Activated CD4-positive, alpha-beta memory T cell treated with anti-CD3 and anti-CD28 coated beads, Interleukin-2, amount 10 ng/mL, durations not matched to agents 7 days and 5 days (primary cell): ENCODE measurements at regions not wholly inside any gene's neighbourhood (a gene's known extent, or its start where the extent isn't known, plus 50 kb on each side); places are given as distances from the start of the nearest gene placed in this dataset.
"Not testable (repeated sequence)": the region's sequence is repeated elsewhere in the genome, so short reads cannot be mapped to it uniquely, and the experiment has no call there.

ENCODE experiments used
- CTCF ChIA-PET: fragments of 350-600 bp; sonication (Branson Sonifier 250); formaldehyde crosslinking; loops from one replicate; lab custom pipeline; 2021; ENCODE audit warnings: antibody characterized with exemption, inconsistent platforms; lab: Charles Lee
- POLR2A ChIA-PET: fragments of 350-600 bp; sonication (Branson Sonifier 250); formaldehyde crosslinking; loops from one replicate; lab custom pipeline; 2021; ENCODE audit warnings: antibody characterized with exemption; lab: Charles Lee
- DNase-seq: peaks from one replicate; pipeline ENCODE4 v3.0.0-alpha.2; 2020
- H3K27ac Mint-ChIP-seq: one replicate; pipeline ENCODE4 v1.8.0; 2021; ENCODE audit warnings: mild to moderate bottlenecking, mixed read lengths
- H3K27me3 Mint-ChIP-seq: one replicate; pipeline ENCODE4 v1.8.0; 2021; ENCODE audit warnings: mixed read lengths
- H3K36me3 Mint-ChIP-seq: one replicate; pipeline ENCODE4 v1.8.0; 2021; ENCODE audit warnings: low read depth, mixed read lengths
- H3K4me1 Mint-ChIP-seq: one replicate; pipeline ENCODE4 v1.8.0; 2021; ENCODE audit warnings: mixed read lengths
- H3K4me3 Mint-ChIP-seq: one replicate; pipeline ENCODE4 v1.8.0; 2021; ENCODE audit warnings: mild to moderate bottlenecking, mixed read lengths
- H3K9me3 Mint-ChIP-seq: one replicate; pipeline ENCODE4 v1.8.0; 2021; ENCODE audit warnings: mixed read lengths

GRCh38 chr16:87044032-87044382, 273.2 kb downstream of the C16orf95 start:
- ChIA-PET CTCF (no interaction called here), POLR2A (no interaction called here)
- Mint-ChIP-seq H3K9me3 (no peaks in the 10 kb centered on the region), H3K27me3 (no peaks in the 10 kb centered on the region), H3K4me1 (no peaks in the 10 kb centered on the region), H3K4me3 (no peak overlapping the region), H3K36me3 (no peaks in the 10 kb centered on the region), H3K27ac (no peak overlapping the region)
- DNase-seq: no peak

GRCh38 chr16:87044829-87045228, 272.4 kb downstream of the C16orf95 start:
- CTCF ChIA-PET: no interaction called here
- H3K4me3 Mint-ChIP-seq: no peak overlapping the region
- H3K36me3 Mint-ChIP-seq: no peaks in the 10 kb centered on the region
- POLR2A ChIA-PET: no interaction called here
- H3K9me3 Mint-ChIP-seq: no peaks in the 10 kb centered on the region
- H3K27ac Mint-ChIP-seq: no peak overlapping the region
- H3K4me1 Mint-ChIP-seq: no peaks in the 10 kb centered on the region
- DNase-seq: no peak
- no peaks in the 10 kb centered on the region for H3K27me3 Mint-ChIP-seq

- no peaks in the 10 kb centered on the region for H3K4me1 Mint-ChIP-seq
- CTCF ChIA-PET: no interaction called here
- no peak for DNase-seq
- peaks cover 2% of the 10 kb centered on the region for H3K9me3 Mint-ChIP-seq
- no peak overlapping the region for H3K4me3 Mint-ChIP-seq
- POLR2A ChIA-PET: no interaction called here
- H3K27ac Mint-ChIP-seq: no peak overlapping the region
- H3K36me3 Mint-ChIP-seq: no peaks in the 10 kb centered on the region
- no peaks in the 10 kb centered on the region for H3K27me3 Mint-ChIP-seq
Observed at GRCh38 chr16:87045466-87046216, 271.6 kb downstream of the C16orf95 start.

GRCh38 chr16:87046235-87046634, 271.0 kb downstream of the C16orf95 start:
- ChIA-PET CTCF (no interaction called here), POLR2A (no interaction called here)
- no peak overlapping the region for H3K27ac Mint-ChIP-seq
- H3K4me1 Mint-ChIP-seq: no peaks in the 10 kb centered on the region
- no peaks in the 10 kb centered on the region for H3K36me3 Mint-ChIP-seq
- no peak overlapping the region for H3K4me3 Mint-ChIP-seq
- no peak for DNase-seq
- H3K9me3 Mint-ChIP-seq: peaks cover 2% of the 10 kb centered on the region
- no peaks in the 10 kb centered on the region for H3K27me3 Mint-ChIP-seq

DNA sequence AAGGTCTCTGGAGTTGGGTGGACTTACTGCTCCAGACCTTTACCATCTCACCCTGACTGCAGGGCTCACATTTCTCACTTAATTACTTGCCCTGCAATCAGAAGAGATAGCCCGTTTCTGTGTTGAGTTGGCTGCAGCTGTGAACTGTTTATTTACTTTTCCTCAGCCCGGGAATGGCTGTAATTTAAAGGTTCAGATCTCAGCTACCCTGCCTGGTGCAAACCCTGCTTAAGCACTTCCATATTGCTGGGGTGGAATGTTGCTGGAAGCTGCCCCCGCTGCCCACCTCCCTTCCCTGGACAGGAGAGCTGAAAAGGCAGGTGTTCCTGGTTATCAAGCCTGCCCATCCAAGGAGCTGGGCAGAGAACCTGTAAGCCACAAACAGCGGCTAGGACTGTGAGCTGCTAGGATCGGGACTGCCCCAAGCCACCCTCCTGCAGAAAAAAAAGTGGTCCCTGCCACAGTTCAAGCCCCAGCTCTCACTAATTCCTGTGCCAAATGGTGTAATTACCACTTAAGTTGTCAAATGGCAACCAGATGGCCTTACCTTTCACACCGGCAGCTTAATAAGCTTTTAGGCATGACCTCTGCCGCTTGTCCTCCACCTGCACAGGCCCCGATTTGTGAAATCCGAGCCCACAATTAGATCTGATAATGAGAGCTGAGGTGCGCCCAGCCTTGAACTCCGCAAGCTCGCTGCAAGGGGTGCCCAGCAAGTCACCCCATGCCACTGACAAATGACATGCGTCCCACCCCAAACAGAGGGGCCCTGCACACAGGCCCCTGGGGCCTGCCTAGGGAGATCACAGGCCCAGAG, 269.8 kb downstream of the C16orf95 start:
- peaks cover 2% of the 10 kb centered on the region for H3K9me3 Mint-ChIP-seq
- ChIA-PET POLR2A (no interaction called here), CTCF (no interaction called here)
- H3K4me1 Mint-ChIP-seq: no peaks in the 10 kb centered on the region
- DNase-seq: no peak
- H3K36me3 Mint-ChIP-seq: no peaks in the 10 kb centered on the region
- no peak overlapping the region for H3K4me3 Mint-ChIP-seq
- peaks cover 1% of the 10 kb centered on the region for H3K27me3 Mint-ChIP-seq
- no peak overlapping the region for H3K27ac Mint-ChIP-seq

- no peak for DNase-seq
- Mint-ChIP-seq H3K4me3 (no peak overlapping the region), H3K27ac (no peak overlapping the region), H3K9me3 (peaks cover 2% of the 10 kb centered on the region), H3K36me3 (no peaks in the 10 kb centered on the region), H3K27me3 (peaks cover 1% of the 10 kb centered on the region), H3K4me1 (no peaks in the 10 kb centered on the region)
- CTCF ChIA-PET: no interaction called here
- POLR2A ChIA-PET: no interaction called here
Observed at GRCh38 chr16:87048038-87048729, 269.0 kb downstream of the C16orf95 start.

- Mint-ChIP-seq H3K4me3 (no peak overlapping the region), H3K27me3 (peaks cover 1% of the 10 kb centered on the region), H3K36me3 (no peaks in the 10 kb centered on the region), H3K4me1 (no peaks in the 10 kb centered on the region), H3K9me3 (peaks cover 2% of the 10 kb centered on the region), H3K27ac (no peak overlapping the region)
- POLR2A ChIA-PET: no interaction called here
- DNase-seq: no peak
- CTCF ChIA-PET: no interaction called here
Observed at GRCh38 chr16:87048730-87049115, 268.5 kb downstream of the C16orf95 start.

DNA sequence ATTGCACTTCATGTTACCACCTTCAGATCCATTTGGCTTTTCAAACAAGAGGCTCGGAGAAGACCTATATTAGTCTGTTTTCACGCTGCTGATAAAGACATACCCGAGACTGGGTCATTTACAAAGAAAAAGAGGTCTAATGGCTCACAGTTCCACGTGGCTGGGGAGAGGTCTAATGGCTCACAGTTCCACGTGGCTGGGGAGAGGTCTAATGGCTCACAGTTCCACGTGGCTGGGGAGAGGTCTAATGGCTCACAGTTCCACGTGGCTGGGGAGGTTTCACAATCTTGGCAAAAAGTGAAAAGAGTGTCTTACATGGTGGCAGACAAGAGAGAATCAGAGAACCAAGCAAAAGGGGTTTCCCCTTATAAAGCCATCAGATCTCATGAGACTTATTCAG, 268.0 kb downstream of the C16orf95 start:
- DNase-seq, POLR2A ChIA-PET, CTCF ChIA-PET, H3K27me3 Mint-ChIP-seq, H3K27ac Mint-ChIP-seq, H3K4me3 Mint-ChIP-seq, H3K9me3 Mint-ChIP-seq, H3K4me1 Mint-ChIP-seq, H3K36me3 Mint-ChIP-seq: not testable (repeated sequence)

- POLR2A ChIA-PET: no interaction called here
Observed at GRCh38 chr16:87050142-87050541, 267.1 kb downstream of the C16orf95 start.

GRCh38 chr16:87051526-87052320, 265.5 kb downstream of the C16orf95 start:
- H3K4me3 Mint-ChIP-seq: no peak overlapping the region
- ChIA-PET POLR2A (no interaction called here), CTCF (interaction anchor here (1.2 kb wide), 1 partner anchor 10 kb away, joined by 3 read pairs; no protein-coding TSS in a partner anchor)
- H3K27me3 Mint-ChIP-seq: peaks cover 1% of the 10 kb centered on the region
- no peak for DNase-seq
- no peak overlapping the region for H3K27ac Mint-ChIP-seq
- H3K9me3 Mint-ChIP-seq: peaks cover 2% of the 10 kb centered on the region
- no peaks in the 10 kb centered on the region for H3K36me3 Mint-ChIP-seq
- no peaks in the 10 kb centered on the region for H3K4me1 Mint-ChIP-seq

More at GRCh38 chr16:87050142-87050541, 267.1 kb downstream of the C16orf95 start:
- Mint-ChIP-seq H3K9me3 (peaks cover 2% of the 10 kb centered on the region), H3K4me3 (no peak overlapping the region), H3K27me3 (peaks cover 1% of the 10 kb centered on the region), H3K36me3 (no peaks in the 10 kb centered on the region), H3K4me1 (no peaks in the 10 kb centered on the region), H3K27ac (no peak overlapping the region)
- CTCF ChIA-PET: no interaction called here
- no peak for DNase-seq

DNA sequence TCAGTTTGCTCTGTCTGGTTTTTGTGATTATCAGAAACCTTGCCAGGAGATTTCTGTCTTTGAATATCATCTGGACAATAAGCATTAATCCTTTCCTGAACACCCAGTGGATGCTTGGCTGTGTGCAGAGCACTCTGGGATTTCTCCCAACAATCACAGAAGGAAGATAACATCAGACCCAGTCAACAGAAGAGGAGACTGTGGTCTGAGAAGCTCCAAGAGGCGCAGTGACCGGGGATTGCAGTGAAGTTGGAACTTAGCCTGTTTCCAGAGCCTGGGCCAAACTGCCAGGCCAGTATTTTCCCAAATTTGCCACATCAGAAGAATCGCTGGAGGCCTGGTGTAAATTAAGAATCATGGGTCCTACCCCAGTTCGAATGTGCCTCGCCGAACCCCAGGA, 264.7 kb downstream of the C16orf95 start:
- ChIA-PET CTCF (interaction anchor here (1.2 kb wide), 1 partner anchor 9 kb away, joined by 3 read pairs; no protein-coding TSS in a partner anchor), POLR2A (no interaction called here)
- Mint-ChIP-seq H3K27me3 (peaks cover 1% of the 10 kb centered on the region), H3K4me1 (no peaks in the 10 kb centered on the region), H3K9me3 (peaks cover 2% of the 10 kb centered on the region), H3K27ac (no peak overlapping the region), H3K36me3 (no peaks in the 10 kb centered on the region), H3K4me3 (no peak overlapping the region)
- no peak for DNase-seq

DNA sequence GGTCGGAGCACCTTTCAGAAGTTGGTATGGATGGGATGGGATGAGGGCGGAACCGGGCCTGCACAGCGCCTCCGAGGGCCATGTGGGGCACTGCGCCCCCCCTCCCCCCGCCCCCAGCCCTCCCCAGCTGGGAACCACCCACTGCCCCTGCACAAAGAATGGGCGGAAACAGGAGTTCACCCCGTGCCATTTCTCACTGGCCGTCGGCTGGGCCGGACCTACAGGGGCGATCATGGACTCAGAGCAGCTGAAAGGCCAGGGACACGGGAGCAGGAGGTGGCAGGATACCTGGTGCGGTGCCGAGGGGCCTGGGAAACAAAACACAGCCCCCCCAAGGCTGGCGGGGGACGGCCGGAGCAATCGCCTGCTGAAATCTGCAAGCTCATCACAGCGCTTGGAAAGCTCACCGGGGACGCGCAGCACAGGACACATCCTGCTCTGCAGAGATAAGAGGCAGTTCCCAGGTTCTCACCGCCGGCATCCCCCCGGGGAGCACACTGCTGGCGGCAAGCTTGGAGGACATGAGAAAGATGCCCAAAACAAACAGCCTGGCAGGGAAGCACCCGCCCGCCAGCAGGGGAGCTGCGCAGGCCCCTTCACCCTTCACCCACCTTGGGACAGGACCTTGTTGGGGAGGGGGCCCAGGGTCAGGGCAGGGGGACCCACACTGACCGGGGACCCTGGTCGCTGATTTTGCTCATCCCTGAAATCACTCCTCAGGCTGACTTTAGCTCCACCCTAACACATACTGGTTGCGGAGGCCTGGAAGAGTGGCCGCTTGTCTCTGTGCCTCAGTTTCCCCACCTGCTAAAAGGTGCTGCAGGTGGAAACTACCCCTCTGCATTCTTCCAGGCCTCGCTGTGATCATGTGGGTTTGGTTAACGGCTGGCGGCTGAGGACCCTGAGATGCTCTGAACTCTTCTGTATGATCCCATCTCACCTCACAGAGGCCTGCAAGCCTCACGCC, 263.9 kb downstream of the C16orf95 start:
- ChIA-PET CTCF (interaction anchor here (0.9 to 1.2 kb wide), 2 partner anchors 8 to 24 kb away, joined by 3 read pairs; no protein-coding TSS in a partner anchor), POLR2A (no interaction called here)
- Mint-ChIP-seq H3K27me3 (peaks cover 1% of the 10 kb centered on the region), H3K9me3 (peaks cover 2% of the 10 kb centered on the region), H3K4me3 (no peak overlapping the region), H3K27ac (no peak overlapping the region), H3K36me3 (no peaks in the 10 kb centered on the region), H3K4me1 (no peaks in the 10 kb centered on the region)
- no peak for DNase-seq
